Activated naive CD4-positive, alpha-beta T cell treated with anti-CD3 and anti-CD28 coated beads, Interleukin-2, amount 50 U/mL, for 72 hours (primary cell): ENCODE measurements at regions not wholly inside any gene's neighbourhood (a gene's known extent, or its start where the extent isn't known, plus 50 kb on each side); places are given as distances from the start of the nearest gene placed in this dataset.

Source experiments
- ATAC-seq, 2 donors: fragments of 150-1000 bp; cut with Tn5 transposase; 2 replicates each; pipeline ENCODE4 v1.10.0; 2021; ENCODE audit warnings: mild to moderate bottlenecking in 2 of 2, moderate library complexity in 2 of 2
- DNase-seq, 2 donors: peaks; one replicate each; pipeline ENCODE4 v3.0.0; 2021 to 2022; ENCODE audit warnings: low spot score in 2 of 2
- H3K27ac Mint-ChIP-seq, 2 donors: one replicate each; pipeline ENCODE4 v1.8.0; 2022; ENCODE audit warnings: mild to moderate bottlenecking in 2 of 2, mixed read lengths in 2 of 2
- H3K36me3 Mint-ChIP-seq, 2 donors: one replicate each; pipeline ENCODE4 v1.8.0; 2022; ENCODE audit warnings: mixed read lengths in 2 of 2
- H3K9me3 Mint-ChIP-seq, 2 donors: one replicate each; pipeline ENCODE4 v1.8.0; 2022; ENCODE audit warnings: mixed read lengths in 2 of 2

DNA sequence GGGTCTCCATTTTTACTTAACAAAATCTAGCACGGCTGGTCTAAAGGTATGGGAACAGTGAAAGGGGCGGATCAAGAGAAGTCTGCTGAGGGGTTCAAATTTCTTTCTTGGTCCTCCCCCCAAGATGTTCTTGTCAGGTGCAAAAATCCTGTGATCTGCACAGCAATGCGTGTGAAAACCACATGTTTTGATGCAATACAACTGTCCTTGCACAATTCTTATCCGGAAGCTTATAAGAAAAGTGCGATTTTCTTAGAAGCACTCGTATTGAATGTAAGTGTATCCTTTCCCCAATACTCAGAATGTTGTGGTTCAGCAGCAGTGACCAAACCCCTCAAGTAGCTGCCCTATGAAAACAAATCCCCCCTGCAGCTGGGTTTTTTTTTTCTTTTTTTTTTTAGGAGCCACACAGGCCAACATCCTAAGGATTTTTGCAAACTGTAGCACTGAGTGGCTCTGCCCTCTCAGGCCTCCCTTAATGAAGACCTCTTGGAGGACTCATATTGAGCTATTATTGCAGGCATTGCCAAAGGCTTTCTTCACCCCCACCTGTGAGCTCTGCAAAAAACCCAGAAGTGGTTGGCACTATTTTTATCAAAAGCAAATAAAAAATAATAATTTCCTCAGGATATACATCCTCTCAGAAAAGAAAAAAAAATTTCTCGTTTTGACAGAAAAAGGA, 151.9 kb upstream of the ITGB1 start:
- Mint-ChIP-seq H3K27ac (no peak overlapping the region), H3K36me3 (peaks cover 0 to 5% of the 10 kb centered on the region in 2 donors), H3K9me3 (no peaks in the 10 kb centered on the region)
- DNase-seq (no peak), ATAC-seq (peak in 1 of 2 donors; percentile 30)

DNA sequence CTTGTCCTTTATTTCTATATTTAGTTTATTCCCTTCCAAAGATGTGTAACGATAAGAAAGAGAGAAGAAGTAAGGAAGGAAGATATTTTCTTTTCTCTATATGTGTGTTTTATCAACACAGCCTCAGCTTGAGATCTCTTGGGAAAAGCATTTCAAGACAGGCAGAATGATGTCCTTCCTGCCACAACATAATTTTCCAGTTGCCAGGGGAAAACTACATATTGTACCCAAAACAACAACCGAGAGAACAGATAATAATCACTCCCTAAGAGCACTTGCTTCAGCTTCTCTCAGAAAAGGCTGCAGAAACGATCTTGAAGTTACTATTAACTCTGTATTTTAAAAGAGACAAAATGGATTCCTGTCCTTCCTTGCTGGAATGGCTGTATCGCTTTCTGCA, 151.4 kb upstream of the ITGB1 start:
- peaks cover 0 to 4% of the 10 kb centered on the region in 2 donors for H3K9me3 Mint-ChIP-seq

DNA sequence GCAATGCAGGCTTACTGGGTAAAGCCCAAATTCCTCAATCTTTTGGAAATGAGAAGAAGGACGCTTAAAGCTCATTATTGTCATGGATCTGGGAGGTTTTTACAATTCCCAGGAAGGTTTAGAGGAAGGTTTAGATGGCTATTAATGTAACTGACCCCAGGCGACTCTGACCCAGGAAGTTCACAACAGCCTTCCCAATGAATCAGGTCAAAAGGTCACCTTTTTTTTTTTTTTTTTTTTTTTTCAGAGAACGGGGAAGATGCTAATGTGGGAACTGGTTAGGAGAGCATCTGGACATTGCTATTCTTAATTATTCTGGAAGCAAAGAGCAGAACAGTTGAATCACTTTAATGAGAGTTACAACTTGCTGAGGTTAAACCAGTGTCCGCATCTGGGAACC, 149.9 kb upstream of the ITGB1 start:
- Mint-ChIP-seq H3K36me3 (peaks cover 7 to 24% of the 10 kb centered on the region in 2 donors), H3K9me3 (peaks cover 5 to 17% of the 10 kb centered on the region in 2 donors), H3K27ac (no peak overlapping the region)
- no peak for ATAC-seq
- DNase-seq, result no peak

More for the DNA sequence above, 151.4 kb upstream of the ITGB1 start:
- H3K27ac Mint-ChIP-seq, result no peak overlapping the region
- DNase-seq, result no peak
- no peak for ATAC-seq
- H3K36me3 Mint-ChIP-seq, result peaks cover 0 to 10% of the 10 kb centered on the region in 2 donors

DNA sequence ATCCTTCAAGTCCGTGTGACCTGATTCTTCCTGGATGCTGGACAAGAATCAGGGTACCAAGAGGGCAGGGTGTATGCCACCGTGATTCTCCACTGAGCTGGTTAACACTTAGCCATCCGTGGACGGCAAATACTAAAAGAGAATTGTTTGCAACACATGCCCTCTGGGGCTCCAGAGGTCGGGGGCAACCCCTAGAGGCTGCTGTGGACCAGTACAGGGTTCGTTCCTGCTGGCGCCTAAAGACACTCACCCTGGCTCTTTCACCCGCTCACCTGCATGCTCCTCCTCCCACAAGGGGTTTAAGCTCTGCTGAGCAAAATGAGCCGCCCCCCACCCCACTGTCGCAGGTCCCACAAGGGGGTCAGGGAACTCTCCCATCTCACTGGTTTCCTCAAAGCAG, 148.7 kb upstream of the ITGB1 start:
- ATAC-seq, result no peak
- no peak overlapping the region for H3K27ac Mint-ChIP-seq
- peaks cover 5 to 20% of the 10 kb centered on the region in 2 donors for H3K9me3 Mint-ChIP-seq

DNA sequence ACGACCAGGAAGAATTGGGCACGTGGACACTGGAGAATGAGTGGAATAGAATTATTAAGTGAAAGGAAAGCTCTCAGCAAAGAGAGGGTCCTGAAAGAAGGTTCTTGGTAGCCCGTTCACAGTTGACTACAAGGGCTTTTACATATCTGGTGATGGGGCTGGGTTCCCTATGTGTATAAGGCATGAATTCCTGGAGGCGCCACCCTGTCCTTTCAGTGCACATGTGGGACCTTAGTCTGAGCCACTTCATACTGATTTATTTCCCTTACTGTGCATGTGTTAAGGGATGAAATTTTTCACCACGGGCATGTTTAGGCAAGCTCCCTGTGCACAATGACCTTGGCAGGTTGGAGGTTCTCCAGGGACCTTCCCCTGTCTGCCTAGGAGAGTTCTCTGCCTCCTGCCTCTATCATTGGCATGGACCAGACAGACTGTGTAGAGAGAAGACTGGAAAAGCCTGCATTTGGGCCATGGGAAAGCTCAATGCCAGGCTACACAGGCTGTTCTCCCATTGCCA, 145.9 kb upstream of the ITGB1 start:
- peak overlapping the region in 1 of 2 donors; percentile 21 for H3K27ac Mint-ChIP-seq

More for the DNA sequence above, 148.7 kb upstream of the ITGB1 start:
- H3K36me3 Mint-ChIP-seq, result peaks cover 7 to 24% of the 10 kb centered on the region in 2 donors
- DNase-seq, result no peak

DNA sequence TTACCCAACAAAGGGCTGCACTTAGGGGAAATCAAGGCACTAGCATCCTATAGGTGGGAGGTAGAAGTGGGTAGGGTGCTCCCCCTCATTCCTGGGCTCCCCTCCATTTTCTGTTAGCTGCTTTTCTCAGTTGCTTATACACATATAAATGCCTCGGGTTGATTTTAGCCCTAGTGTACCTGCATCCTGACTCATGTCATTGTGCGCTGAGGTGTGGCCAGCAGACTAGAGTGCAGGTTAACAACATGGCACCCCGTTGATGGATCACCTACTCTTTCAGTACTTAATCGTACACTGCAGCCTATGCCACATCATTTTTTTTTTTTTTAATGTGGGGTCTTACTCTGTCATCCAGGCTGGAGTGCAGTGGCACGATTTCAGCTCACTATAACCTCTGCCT, 144.0 kb upstream of the ITGB1 start:
- DNase-seq (no peak), ATAC-seq (peak in 1 of 2 donors; percentile 22)
- H3K9me3 Mint-ChIP-seq, result peaks cover 5 to 26% of the 10 kb centered on the region in 2 donors
- H3K27ac Mint-ChIP-seq, result peak overlapping the region in 1 of 2 donors; percentile 96
- peaks cover 7 to 19% of the 10 kb centered on the region in 2 donors for H3K36me3 Mint-ChIP-seq

More for the DNA sequence above, 145.9 kb upstream of the ITGB1 start:
- no peak for ATAC-seq
- no peak for DNase-seq
- Mint-ChIP-seq H3K36me3 (peaks cover 7 to 24% of the 10 kb centered on the region in 2 donors), H3K9me3 (peaks cover 5 to 20% of the 10 kb centered on the region in 2 donors)

DNA sequence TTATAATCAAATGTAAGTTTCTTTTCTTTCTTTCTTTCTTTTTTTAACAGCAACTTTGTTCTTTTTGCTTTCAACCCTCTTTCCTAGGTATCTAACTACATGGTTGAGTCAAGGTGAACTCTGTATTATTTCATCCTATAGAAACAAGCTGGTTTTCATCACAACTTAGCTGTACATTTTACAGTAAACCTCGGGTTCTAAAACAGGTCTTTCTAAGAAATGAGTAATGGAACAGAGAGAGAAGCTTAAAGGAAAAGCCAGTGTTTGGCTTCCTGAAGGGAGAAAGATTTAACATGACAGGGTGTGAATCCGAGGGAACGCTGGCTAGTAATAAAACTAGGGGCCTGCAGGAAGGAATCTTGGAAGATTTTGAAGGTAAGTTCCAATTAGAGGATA, 143.4 kb upstream of the ITGB1 start:
- ATAC-seq (peak in 1 of 2 donors; percentile 80), DNase-seq (no peak)
- Mint-ChIP-seq H3K27ac (peak overlapping the region; percentile 40 to 96), H3K36me3 (peaks cover 7 to 19% of the 10 kb centered on the region in 2 donors), H3K9me3 (peaks cover 5 to 30% of the 10 kb centered on the region in 2 donors)

DNA sequence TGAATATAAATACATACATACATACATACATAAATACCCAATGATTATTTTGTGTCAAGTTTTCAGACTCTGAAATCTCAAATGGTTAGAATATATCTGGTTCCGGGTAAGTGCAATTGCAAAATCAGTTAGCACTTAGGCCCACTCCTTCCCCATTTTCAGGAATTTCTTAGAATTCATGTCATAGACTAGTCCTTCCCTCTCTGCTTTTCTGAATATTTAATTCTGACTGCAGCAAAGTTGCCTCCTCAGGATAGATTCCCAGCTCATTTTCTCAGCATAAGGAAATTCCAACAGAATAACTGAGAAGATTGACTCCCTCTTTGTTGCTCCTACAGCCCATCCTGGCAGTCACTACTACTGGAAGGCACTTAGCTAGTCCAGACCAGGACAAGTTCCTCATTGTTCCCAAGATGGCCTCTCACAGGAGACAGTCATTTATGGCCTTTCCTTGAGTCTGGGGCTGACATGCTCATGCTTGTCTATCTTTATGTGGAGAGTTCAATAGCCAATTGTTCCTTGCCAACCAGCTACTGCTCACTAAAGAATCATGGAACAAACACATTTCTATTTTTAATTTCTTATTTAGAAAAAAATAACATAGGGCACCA, 142.9 kb upstream of the ITGB1 start:
- ATAC-seq (peak in 1 of 2 donors; percentile 41), DNase-seq (no peak)
- Mint-ChIP-seq H3K36me3 (peaks cover 7 to 19% of the 10 kb centered on the region in 2 donors), H3K9me3 (peaks cover 5 to 34% of the 10 kb centered on the region in 2 donors), H3K27ac (peak overlapping the region; percentile 40 to 96)

DNA sequence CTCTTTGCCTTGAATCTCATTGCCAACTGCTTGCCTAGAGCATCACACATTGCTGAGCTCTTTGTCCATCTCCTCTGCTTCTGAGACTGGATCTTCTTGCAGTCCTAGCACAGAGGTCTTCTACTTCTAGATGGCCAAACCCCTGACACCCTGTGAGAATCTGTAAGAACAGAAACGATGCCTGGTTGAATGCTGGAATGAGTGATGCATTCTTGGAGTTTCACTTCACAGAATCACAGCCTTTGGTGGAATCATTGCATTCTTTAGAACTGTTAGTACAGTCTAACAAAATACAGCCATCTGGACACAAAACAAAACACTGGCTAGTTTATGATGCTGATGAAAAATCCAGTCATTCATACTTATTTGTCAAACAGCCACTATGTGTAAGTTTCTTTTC, 141.7 kb upstream of the ITGB1 start:
- Mint-ChIP-seq H3K27ac (peak overlapping the region; percentile 67 to 81), H3K36me3 (peaks cover 10 to 22% of the 10 kb centered on the region in 2 donors), H3K9me3 (peaks cover 8 to 40% of the 10 kb centered on the region in 2 donors)
- ATAC-seq (peak; percentile 60 to 73), DNase-seq (no peak)

DNA sequence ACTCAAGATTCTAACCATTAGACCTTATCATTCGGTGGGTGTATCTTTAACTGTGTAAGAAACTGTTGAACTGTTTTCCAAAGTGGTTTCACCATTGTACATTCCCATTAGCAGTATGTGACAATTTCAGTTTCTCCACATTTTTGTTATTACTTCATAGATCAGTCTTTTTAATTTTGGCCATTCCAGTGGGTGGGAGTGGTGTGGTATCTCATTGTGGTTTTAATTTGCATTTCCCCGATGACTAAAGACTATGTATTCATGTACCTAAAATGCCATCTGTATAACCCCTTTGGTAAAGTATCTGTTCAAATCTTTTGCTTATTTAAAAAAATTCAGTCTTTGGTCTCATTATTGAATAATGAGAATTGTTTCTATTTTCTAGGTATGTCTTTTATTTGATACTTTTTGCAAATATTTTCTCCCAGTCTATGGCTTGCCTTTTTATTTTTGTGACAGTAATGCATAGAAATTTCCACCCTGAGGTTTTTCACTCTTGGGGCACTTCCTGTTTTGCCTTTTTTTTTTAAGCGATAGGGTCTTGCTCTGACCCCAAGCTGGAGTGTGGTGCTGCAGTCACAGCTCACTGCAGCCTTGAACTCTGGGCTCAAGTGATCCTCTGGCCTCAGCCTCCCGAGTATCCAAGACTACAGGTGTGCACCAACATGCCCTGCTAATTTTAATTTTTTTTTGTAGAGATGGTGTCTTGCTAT, 141.1 kb upstream of the ITGB1 start:
- DNase-seq (no peak), ATAC-seq (peak in 1 of 2 donors; percentile 58)
- peak overlapping the region; percentile 67 to 81 for H3K27ac Mint-ChIP-seq

DNA sequence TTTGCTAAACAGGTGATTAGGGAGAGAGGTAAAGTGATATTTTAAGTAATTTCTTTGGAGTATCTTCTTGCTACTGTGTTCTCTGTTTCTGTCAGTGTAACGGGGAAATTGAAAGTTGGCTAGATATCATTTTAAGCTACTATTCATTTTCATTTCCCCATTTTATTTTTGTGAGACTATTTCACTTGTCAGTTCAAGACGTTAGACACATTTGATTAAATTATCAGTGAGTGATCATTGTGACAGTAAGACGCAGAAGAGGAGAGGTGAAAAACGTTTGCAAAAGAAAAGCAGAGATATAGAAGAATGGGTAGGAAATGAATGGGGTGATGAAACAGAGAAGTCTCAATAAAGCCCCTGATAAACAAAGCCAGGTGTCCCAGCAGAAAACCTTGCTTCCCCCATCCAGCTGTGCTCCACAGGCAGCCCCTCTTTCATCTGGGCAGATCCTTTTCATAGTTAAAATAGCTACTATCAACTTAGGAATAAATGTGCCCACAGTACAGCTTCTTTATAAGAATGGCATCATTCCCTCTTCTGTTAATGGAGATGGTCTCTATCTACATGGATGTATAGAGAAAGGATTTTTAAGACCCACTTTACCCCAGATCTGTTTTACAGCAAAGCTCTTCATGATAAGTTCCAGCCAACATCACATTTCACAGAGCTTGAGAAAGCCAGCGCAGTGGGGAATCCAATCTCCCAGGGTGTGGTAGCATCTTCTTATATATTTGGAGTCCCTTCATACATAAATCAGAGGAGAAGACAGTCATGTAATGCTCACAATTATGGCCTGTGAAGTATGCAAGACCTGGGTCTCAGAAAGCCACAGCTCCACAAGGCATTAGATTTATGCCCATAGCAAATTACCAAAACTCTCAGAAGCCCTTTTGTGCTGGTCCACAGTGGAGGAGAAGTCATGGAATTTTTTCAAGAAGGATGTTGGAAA, 138.1 kb upstream of the ITGB1 start:
- Mint-ChIP-seq H3K27ac (no peak overlapping the region), H3K36me3 (peaks cover 12 to 21% of the 10 kb centered on the region in 2 donors), H3K9me3 (peaks cover 10 to 34% of the 10 kb centered on the region in 2 donors)
- DNase-seq (no peak), ATAC-seq (no peak)

More for the DNA sequence above, 141.1 kb upstream of the ITGB1 start:
- peaks cover 11 to 39% of the 10 kb centered on the region in 2 donors for H3K9me3 Mint-ChIP-seq
- peaks cover 13 to 22% of the 10 kb centered on the region in 2 donors for H3K36me3 Mint-ChIP-seq

DNA sequence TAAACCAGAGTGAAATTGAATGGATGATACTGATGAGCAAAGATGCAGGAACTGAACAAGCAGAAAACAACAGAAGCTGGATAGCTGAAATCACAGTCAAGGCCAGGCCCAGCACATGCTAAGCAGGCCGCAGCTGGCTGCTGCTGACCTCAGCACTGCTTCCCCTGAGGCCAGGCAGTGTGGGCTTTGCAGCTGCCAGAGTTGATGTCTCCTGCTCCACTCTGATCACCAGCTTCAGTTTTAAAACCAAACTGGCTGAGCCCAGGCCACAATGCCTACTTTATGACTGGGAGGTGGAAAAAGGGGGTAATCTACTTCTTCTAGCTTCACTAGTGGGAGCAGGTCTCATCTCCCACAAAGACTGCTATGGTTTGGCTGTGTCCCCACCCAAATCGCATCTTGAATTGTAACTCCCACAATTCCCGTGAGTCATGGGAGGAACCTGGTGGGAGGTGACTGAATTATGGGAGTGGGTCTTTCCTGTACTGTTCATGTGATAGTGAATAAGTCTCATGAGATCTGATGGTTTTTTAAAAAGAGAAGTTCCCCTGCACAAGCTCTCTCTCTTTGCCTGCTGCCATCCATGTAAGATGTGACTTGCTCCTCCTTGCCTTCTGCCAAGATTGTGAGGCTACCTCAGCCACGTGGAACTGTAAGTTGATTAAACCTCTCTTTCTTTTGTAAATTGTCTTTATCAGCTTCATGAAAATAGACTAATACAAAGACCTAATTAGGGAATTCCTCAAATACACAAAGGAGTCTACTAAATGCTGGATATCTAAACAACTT, 136.4 kb upstream of the ITGB1 start:
- peaks cover 18 to 46% of the 10 kb centered on the region in 2 donors for H3K9me3 Mint-ChIP-seq
- DNase-seq, result no peak
- no peak overlapping the region for H3K27ac Mint-ChIP-seq
- peak; percentile 40 to 60 for ATAC-seq
- H3K36me3 Mint-ChIP-seq, result peaks cover 18 to 28% of the 10 kb centered on the region in 2 donors

DNA sequence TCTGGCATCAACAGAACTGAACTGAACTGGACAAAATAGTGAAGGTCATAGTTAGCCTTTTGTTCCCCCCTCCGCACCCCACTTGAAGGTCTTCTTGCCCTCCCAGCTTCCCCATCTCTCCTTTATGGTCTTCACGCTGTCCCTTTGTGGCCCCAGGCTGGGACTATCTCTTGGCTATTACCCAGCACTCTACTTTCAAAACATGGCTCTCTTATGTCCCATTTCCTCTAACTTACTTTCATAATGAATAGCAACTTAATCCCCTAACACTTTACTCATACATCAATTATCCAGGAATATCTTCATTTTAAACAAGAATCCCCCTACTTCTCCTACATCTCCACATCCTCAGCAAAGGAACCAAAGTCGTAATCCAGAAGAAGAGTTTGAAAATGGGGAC, 135.3 kb upstream of the ITGB1 start:
- peaks cover 18 to 32% of the 10 kb centered on the region in 2 donors for H3K36me3 Mint-ChIP-seq
- H3K27ac Mint-ChIP-seq, result peak overlapping the region in 1 of 2 donors; percentile 56
- no peak for DNase-seq
- no peak for ATAC-seq
- peaks cover 18 to 46% of the 10 kb centered on the region in 2 donors for H3K9me3 Mint-ChIP-seq

DNA sequence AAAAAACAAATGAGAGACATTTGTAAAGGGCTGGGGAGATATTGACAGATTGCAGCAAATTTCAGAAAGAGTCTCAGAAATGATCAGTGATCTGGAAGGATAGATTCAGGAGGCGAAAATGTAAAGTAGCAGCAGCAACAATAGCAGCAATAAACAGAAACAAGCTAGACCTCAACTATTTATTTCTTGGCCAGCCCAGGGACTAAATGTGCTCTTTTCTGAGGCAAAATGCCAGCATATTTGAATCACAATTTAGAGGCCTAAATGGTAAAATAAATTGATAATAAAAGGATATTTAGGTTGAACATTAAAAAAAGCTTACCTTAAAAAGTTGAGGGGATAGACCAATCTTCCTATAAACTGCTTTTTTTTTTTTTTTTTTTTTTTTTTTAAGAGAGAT, 134.6 kb upstream of the ITGB1 start:
- Mint-ChIP-seq H3K9me3 (peaks cover 22 to 46% of the 10 kb centered on the region in 2 donors), H3K27ac (no peak overlapping the region), H3K36me3 (peaks cover 23 to 38% of the 10 kb centered on the region in 2 donors)
- DNase-seq (no peak), ATAC-seq (no peak)

DNA sequence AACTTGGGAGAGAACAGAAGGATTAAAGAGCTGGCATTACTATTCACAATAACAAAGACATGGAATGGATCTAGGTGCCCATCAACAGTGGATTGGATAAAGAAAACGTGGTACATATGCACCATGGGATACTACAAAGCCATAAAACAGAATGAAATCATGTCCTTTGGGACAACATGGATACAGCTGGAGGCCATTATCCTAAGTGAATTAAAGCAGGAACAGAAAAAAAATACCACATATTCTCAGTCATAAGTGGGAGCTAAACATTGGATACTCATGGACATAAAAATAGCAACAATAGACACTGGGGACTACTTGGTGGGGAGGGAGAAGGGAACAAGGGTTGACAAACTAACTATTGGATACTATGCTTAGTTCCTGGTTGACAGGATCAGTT, 133.2 kb upstream of the ITGB1 start:
- no peak overlapping the region for H3K27ac Mint-ChIP-seq
- DNase-seq (no peak), ATAC-seq (no peak)
- H3K9me3 Mint-ChIP-seq, result peaks cover 22 to 36% of the 10 kb centered on the region in 2 donors
- H3K36me3 Mint-ChIP-seq, result peaks cover 24 to 40% of the 10 kb centered on the region in 2 donors
